HEK293T (cell line): ENCODE measurements at regions not wholly inside any gene's neighbourhood (a gene's known extent, or its start where the extent isn't known, plus 50 kb on each side); places are given as distances from the start of the nearest gene placed in this dataset.

ENCODE experiments used
- BHLHE40 ChIP-seq: fragments of 450-650 bp; IDR thresholded peaks from 2 replicates; pipeline ENCODE4 v1.6.1; 2016; ENCODE audit warnings: mild to moderate bottlenecking, moderate library complexity, borderline replicate concordance
- CTBP1 ChIP-seq: fragments of 450-650 bp; IDR thresholded peaks from 2 replicates; pipeline ENCODE4 v1.6.1; 2016; ENCODE audit warnings: borderline replicate concordance
- ELF4 ChIP-seq: fragments of 450-650 bp; IDR thresholded peaks from 2 replicates; pipeline ENCODE4 v1.6.1; 2017; ENCODE audit warnings: antibody characterized with exemption
- FOXK2 ChIP-seq: fragments of 450-650 bp; IDR thresholded peaks from 2 replicates; pipeline ENCODE4 v1.6.1; 2016; ENCODE audit warnings: mild to moderate bottlenecking
- FOXM1 ChIP-seq: fragments of 450-650 bp; IDR thresholded peaks from 2 replicates; pipeline ENCODE4 v1.6.1; 2017; ENCODE audit warnings: mild to moderate bottlenecking, borderline replicate concordance
- SP1 ChIP-seq: fragments of 450-650 bp; IDR thresholded peaks from 2 replicates; pipeline ENCODE4 v1.6.1; 2017

- TF ChIP-seq BHLHE40, result no peak
- TF ChIP-seq FOXM1, result no peak
- no peak for TF ChIP-seq FOXK2
- TF ChIP-seq SP1, result no peak
- TF ChIP-seq ELF4, result no peak
- TF ChIP-seq CTBP1, result no peak
Observed at GRCh38 chr5:123706531-123706930, 194.6 kb downstream of the CSNK1G3 start.
